Fibroblast of mammary gland (primary cell): ENCODE measurements at regions not wholly inside any gene's neighbourhood (a gene's known extent, or its start where the extent isn't known, plus 50 kb on each side); places are given as distances from the start of the nearest gene placed in this dataset.

Experiments
- DNase-seq: peaks from one replicate; pipeline ENCODE4 v3.0.0-alpha.2; 2010; ENCODE audit warnings: low read depth
- H3K4me3 ChIP-seq: 2 replicates; pipeline ENCODE4 v1.5.1; 2011; ENCODE audit warnings: low read depth, mild to moderate bottlenecking, low read length, moderate library complexity; ENCODE audit not compliant: control insufficient read depth
- TF ChIP-seq, protein P1 (sequence below): conservative IDR thresholded peaks from 2 replicates; pipeline ENCODE4 v1.5.1; 2011; ENCODE audit warnings: low read depth, low read length, inconsistent platforms; ENCODE audit not compliant: control insufficient read depth, insufficient read depth

DNA sequence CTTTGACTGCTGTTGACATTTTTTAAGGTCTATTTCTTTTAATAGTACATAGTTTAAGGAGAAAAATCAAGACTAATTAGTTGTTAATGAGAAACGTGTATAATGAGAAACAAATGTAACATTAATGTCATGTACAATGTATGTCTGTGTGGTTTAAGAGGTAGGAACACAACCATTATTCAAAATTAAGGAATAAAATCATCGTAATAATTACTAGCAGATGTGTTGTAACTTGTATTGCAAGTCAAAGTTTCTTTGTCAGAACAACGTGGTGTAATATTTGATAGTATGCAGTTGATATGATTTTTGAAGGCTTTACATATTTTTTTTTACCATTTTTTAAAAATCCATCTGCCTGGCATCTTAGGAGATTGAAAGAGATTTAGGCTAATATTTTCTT, 120.2 kb upstream of the ARRDC3 start:
- no peak overlapping the region for H3K4me3 ChIP-seq
- no peak for DNase-seq
- TF ChIP-seq, protein P1, sequence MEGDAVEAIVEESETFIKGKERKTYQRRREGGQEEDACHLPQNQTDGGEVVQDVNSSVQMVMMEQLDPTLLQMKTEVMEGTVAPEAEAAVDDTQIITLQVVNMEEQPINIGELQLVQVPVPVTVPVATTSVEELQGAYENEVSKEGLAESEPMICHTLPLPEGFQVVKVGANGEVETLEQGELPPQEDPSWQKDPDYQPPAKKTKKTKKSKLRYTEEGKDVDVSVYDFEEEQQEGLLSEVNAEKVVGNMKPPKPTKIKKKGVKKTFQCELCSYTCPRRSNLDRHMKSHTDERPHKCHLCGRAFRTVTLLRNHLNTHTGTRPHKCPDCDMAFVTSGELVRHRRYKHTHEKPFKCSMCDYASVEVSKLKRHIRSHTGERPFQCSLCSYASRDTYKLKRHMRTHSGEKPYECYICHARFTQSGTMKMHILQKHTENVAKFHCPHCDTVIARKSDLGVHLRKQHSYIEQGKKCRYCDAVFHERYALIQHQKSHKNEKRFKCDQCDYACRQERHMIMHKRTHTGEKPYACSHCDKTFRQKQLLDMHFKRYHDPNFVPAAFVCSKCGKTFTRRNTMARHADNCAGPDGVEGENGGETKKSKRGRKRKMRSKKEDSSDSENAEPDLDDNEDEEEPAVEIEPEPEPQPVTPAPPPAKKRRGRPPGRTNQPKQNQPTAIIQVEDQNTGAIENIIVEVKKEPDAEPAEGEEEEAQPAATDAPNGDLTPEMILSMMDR, result no peak

DNA sequence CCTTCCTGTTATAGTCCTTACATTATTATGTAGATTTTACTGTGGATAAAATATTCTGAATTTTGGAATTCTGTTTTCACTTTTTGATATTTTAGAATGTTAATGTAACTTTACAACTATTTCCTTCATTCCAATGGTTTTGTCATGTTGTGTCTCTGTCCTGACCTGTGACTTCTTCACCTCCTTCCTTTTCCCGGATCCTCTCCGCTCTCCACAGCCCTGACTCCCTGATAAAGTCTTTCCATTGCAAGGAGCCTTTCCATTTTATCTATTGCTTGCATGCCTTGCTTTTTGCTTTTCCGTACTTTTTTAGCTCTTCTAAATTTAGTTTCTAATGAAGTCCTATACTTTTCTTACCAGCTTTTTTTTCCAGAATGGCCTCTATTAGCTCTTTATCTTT, 117.6 kb upstream of the ARRDC3 start:
- DNase-seq, result no peak
- TF ChIP-seq, protein P1, result no peak

DNA sequence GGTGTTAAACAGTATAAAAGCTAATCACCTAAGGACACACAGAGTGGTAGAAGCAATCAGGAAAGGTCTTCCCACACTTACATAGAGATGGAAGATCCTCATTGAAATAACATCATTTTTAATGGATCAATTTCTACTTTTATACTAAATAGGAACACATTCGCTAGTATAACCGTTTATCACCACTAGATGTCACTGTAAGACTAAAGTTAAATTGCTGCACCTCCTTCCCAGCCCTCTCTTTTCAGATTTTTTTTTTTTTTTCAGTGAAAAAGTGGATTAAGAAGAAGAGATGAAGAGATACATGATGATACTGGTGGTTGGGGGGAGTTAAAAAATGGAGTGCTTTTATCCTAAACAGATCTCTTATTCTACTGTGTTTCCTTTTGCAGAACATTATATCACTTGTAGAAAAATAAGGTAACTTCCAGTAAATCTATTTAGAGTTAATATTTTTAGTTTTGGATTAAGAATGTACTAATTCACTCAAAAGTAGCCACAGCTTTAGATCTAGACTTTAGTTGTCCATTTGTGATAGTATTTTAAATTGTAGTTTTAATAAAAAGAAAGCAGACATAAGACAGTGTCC, 116.9 kb upstream of the ARRDC3 start:
- no peak overlapping the region for H3K4me3 ChIP-seq
- TF ChIP-seq, protein P1, result peak; percentile 57
- peak; percentile 65 for DNase-seq

More for the DNA sequence above, 117.6 kb upstream of the ARRDC3 start:
- H3K4me3 ChIP-seq, result no peak overlapping the region

DNA sequence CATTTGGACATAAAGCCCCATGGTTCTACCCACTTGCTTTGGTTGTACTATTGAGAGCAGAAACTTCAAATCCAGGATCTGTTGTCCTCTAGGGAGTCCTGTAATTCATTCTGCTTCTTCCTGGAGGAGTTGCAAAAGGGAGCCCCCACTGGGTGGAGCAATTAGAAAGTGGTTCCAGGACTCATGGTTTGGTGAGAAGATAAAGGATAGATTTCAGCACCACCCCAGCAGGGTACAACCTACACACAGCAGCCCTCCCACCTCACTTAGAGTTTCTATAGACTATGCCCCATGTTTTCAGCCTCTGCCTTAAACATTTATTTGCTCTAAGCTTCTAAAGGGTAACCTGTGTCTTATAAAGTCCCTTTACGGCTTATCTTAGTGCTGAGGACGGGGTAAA, 112.6 kb upstream of the ARRDC3 start:
- DNase-seq, result no peak
- TF ChIP-seq, protein P1, result no peak
- H3K4me3 ChIP-seq, result no peak overlapping the region

DNA sequence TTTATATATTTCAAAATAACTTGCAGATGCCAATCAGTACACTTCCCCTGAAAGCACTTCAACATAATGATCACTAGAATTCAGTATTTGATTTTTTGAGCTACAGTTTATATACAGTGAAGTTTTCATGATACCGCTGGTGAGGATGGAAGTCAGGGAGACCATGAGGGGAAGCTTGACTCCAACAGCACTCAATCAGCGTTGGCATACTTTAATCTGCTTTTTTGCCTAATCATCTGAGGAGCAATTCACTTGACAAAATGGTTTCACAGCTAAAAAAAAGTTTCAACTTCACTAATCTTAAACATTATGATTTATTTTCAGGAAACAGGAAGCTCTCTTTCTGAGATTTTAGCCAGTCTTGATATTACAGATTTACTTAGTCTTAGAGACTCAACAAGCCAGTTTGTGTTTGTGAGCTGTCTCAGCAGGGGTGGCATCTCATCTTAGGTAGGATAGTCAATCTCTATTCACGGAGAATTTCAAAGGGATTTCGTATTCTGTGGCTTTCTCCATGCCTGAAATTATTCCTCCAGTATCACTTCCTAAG, 111.4 kb upstream of the ARRDC3 start:
- no peak overlapping the region for H3K4me3 ChIP-seq
- TF ChIP-seq, protein P1, result no peak
- no peak for DNase-seq

DNA sequence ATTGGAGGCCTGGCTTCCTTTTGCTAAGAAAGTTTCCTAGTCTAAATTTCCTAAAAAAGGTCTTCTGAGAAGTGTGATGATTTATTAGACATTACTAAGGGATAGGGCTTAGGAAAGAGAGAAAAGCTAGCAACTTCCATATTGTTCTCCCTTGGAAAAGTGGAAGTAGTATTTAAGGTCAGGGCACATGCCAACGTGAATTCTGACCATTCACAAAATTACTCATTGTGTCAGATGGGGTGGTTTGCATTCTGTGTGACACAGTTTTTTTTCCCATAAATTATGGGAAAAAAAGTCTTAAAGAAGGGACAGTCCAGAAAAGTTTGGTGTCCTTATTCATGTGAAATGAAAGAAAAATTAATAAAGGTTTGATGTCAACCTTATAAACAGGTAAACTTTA, 110.0 kb upstream of the ARRDC3 start:
- no peak overlapping the region for H3K4me3 ChIP-seq
- no peak for DNase-seq
- TF ChIP-seq, protein P1, result no peak
